KMS-11 (cell line): ENCODE measurements at regions not wholly inside any gene's neighbourhood (a gene's known extent, or its start where the extent isn't known, plus 50 kb on each side); places are given as distances from the start of the nearest gene placed in this dataset.

Experiments
- H2AFZ ChIP-seq: fragments of 200-600 bp; sonication (generic); 2 replicates; pipeline ENCODE4 v1.6.1; 2016; ENCODE audit warnings: antibody characterized with exemption, mixed run types, low read depth
- H3K27ac ChIP-seq: fragments of 200-600 bp; sonication (generic); 2 replicates; pipeline ENCODE4 v1.6.1; 2016; ENCODE audit warnings: mild to moderate bottlenecking, mixed run types
- H3K27me3 ChIP-seq: fragments of 200-600 bp; sonication (generic); 2 replicates; pipeline ENCODE4 v1.6.1; 2017; ENCODE audit warnings: mild to moderate bottlenecking, low read depth, mixed run types, moderate library complexity; ENCODE audit not compliant: insufficient read depth
- H3K36me3 ChIP-seq: fragments of 200-600 bp; sonication (generic); 2 replicates; pipeline ENCODE4 v1.6.1; 2017; ENCODE audit warnings: mild to moderate bottlenecking, mixed run types; ENCODE audit not compliant: insufficient read depth
- H3K4me1 ChIP-seq: fragments of 200-600 bp; sonication (generic); 2 replicates; pipeline ENCODE4 v1.6.1; 2016; ENCODE audit warnings: mild to moderate bottlenecking, low read depth, mixed run types; ENCODE audit not compliant: poor library complexity, severe bottlenecking
- H3K4me2 ChIP-seq: fragments of 200-600 bp; sonication (generic); 2 replicates; pipeline ENCODE4 v1.7.0; 2016; ENCODE audit warnings: mild to moderate bottlenecking, mixed run types
- H3K4me3 ChIP-seq: fragments of 200-600 bp; sonication (generic); IDR thresholded peaks from 2 replicates; pipeline ENCODE4 v1.6.1; 2017; ENCODE audit warnings: low read depth, low read length, mixed read lengths; ENCODE audit not compliant: insufficient read depth
- H3K79me2 ChIP-seq: fragments of 200-600 bp; sonication (generic); 2 replicates; pipeline ENCODE4 v1.6.1; 2016; ENCODE audit warnings: low read depth, mixed run types; ENCODE audit not compliant: insufficient read depth
- H3K9ac ChIP-seq: fragments of 200-600 bp; sonication (generic); 2 replicates; pipeline ENCODE4 v1.6.1; 2016; ENCODE audit warnings: mild to moderate bottlenecking, mixed run types
- H4K20me1 ChIP-seq: fragments of 200-600 bp; sonication (generic); 2 replicates; pipeline ENCODE4 v1.6.1; 2016; ENCODE audit warnings: mild to moderate bottlenecking, mixed run types; ENCODE audit not compliant: insufficient read depth
- CTCF ChIP-seq: fragments of 200-600 bp; sonication (generic); conservative IDR thresholded peaks from 2 replicates; pipeline ENCODE4 v1.6.1; 2017; ENCODE audit warnings: low read depth, mild to moderate bottlenecking, antibody characterized with exemption, low read length, moderate library complexity, mixed read lengths

- Histone ChIP-seq H3K4me2 (peak overlapping the region; percentile 56), H3K27ac (peak overlapping the region; percentile 78)
These were observed 180.5 kb downstream of the CAND1 start for GRCh38 chr12:67449591-67450052.

GRCh38 chr12:67450441-67450840 lies 181.3 kb downstream of the CAND1 start:
- Histone ChIP-seq H3K36me3 (no peaks in the 10 kb centered on the region), H3K4me2 (peak overlapping the region; percentile 56), H3K27ac (peak overlapping the region; percentile 78), H3K4me1 (peaks cover 87% of the 10 kb centered on the region), H3K79me2 (no peaks in the 10 kb centered on the region), H3K9ac (no peak overlapping the region), H3K27me3 (no peaks in the 10 kb centered on the region), H4K20me1 (no peaks in the 10 kb centered on the region), H2AFZ (peak overlapping the region; percentile 35; the same call in 1 of the 2 replicates), H3K4me3 (no peak overlapping the region)
- TF ChIP-seq CTCF = no peak

More at GRCh38 chr12:67449591-67450052, 180.5 kb downstream of the CAND1 start:
- Histone ChIP-seq H3K4me1 (peaks cover 87% of the 10 kb centered on the region), H3K4me3 (no peak overlapping the region), H3K36me3 (no peaks in the 10 kb centered on the region), H2AFZ (peak overlapping the region; percentile 35), H3K79me2 (no peaks in the 10 kb centered on the region), H3K27me3 (no peaks in the 10 kb centered on the region), H3K9ac (peak overlapping the region; percentile 18), H4K20me1 (no peaks in the 10 kb centered on the region)
- TF ChIP-seq CTCF = no peak

- Histone ChIP-seq H4K20me1 (no peaks in the 10 kb centered on the region), H3K27ac (peak overlapping the region; percentile 78), H3K27me3 (no peaks in the 10 kb centered on the region), H3K4me1 (peaks cover 83% of the 10 kb centered on the region), H2AFZ (no peak overlapping the region), H3K4me2 (peak overlapping the region; percentile 56), H3K4me3 (no peak overlapping the region), H3K79me2 (no peaks in the 10 kb centered on the region), H3K9ac (0 out of 2 replicates have a peak overlapping the region, but pooled peaks have one; percentile 1), H3K36me3 (no peaks in the 10 kb centered on the region)
- peak; percentile 31; the same call in 1 of the 2 replicates for TF ChIP-seq CTCF
These were observed 182.0 kb downstream of the CAND1 start for GRCh38 chr12:67451206-67451605.

GRCh38 chr12:67452119-67452805 lies 183.1 kb downstream of the CAND1 start:
- TF ChIP-seq CTCF = no peak
- H3K4me3 ChIP-seq = no peak overlapping the region
- no peaks in the 10 kb centered on the region for H3K79me2 ChIP-seq
- no peaks in the 10 kb centered on the region for H3K27me3 ChIP-seq
- H4K20me1 ChIP-seq = no peaks in the 10 kb centered on the region
- no peaks in the 10 kb centered on the region for H3K36me3 ChIP-seq
- 0 out of 2 replicates have a peak overlapping the region, but pooled peaks have one; percentile 15 for H2AFZ ChIP-seq
- H3K27ac ChIP-seq = peak overlapping the region; percentile 78
- peak overlapping the region; percentile 2; the same call in 1 of the 2 replicates for H3K9ac ChIP-seq
- H3K4me2 ChIP-seq = peak overlapping the region; percentile 83
- H3K4me1 ChIP-seq = peaks cover 81% of the 10 kb centered on the region
